ENCODE measurements at regions not wholly inside any gene's neighbourhood (a gene's known extent, or its start where the extent isn't known, plus 50 kb on each side); places are given as distances from the start of the nearest gene placed in this dataset.
"Not testable (repeated sequence)": the region's sequence is repeated elsewhere in the genome, so short reads cannot be mapped to it uniquely, and the experiment has no call there.

DNA sequence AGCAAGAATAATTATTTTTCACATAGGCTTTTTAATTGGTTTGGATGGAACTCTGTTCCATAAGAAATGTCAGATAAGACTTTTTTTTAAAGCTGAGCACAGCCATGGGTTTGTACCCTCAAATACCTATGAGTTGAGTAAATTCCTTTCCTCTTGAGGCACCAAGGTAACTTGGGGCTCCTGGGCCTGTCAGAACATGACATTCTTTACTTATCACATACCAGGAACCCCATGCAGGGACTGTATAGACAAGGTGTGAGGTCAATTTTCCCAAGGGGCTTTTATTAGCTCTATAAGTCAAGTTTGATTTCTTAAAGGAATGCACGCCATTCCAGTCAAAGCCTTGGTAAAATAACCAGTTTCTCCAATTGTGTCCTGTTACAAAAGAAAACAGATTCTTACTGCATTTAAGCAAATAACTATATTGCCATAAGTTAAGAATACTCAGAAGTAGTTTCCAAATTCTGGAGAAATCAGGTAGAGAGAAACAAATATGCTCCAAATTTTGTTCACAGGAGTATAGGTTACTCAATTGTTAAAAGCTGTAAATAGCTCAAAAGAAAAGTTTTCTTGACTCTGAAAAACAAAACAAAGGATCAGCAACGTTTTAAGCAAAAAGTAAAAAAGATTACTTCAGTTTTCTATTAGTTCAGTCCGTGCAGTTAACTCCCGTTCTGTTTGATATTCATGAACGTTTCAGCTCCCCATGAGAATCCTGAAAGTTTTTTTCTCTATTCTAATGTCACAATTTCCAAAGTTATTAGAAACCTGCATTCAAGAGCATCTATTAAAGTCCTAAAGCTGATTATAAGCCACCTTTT lies 167.5 kb upstream of the NAMPT start:
- no peak for DNase-seq (ENCODE audit: low read depth in 2 of 2, low spot score in 1 of 2)

DNA sequence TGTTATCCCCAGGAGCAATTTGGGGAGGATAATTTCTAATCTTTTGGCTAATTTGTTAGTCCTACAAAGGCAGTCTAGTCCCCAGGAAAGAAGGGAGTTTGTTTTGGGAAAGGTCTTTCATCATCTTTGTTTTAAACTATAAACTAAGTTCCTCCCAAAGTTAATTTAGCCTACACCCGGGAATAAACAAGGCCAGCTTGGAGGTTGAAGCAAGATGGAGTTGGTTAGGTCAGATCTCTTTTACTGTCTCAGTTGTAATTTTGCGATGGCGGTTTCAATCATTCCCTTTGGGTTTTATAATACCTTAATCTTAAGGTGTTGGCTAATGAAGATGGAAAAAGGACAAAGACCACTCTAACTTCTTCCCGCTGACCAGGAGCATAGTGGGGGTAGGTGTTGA lies 166.4 kb upstream of the NAMPT start:
- no peak for DNase-seq (ENCODE audit: low read depth in 2 of 2, low spot score in 1 of 2)

GRCh38 chr7:106450716-106451115 lies 165.9 kb upstream of the NAMPT start:
- no peak for DNase-seq (ENCODE audit: low read depth in 2 of 2, low spot score in 1 of 2)

DNA sequence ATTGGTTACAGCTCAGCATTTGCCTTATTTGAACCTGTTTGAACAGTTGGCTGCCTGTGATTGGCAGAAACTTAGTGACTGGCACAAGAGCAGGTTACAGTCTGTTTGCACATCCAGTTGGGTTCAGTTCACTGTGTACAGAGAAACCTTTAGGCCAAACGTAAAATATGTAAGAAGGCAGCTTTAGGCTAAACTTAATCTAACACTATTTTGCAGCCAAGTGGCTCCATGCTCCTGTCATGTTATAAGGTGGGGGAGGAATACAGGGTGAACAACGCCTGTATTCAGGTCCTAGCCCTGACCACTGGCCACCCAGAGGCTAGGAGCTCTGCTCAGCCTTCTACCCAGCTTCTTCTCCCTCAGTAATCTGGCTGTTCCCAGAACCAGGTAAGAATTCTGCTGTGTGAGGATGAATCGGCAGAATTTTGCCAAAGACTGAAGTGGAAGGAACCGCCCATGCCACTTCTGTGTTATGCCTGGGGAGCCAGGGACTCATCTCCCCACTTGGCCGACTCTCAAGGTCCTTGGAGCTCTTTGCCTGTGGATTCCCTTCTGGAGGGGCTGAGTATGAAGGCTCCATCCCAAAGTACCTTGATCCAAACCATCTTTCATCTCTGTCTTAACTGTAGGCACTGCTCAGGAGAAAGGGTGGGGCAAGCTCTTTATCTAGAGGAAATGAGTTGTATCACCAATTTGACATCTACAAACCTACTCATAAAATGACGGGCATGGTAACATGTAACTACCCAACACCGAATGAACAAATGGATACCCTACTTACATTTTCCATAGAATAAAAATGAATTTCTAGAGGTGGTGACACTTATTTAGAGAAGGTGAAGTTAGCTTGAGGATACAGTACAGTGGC lies 164.4 kb upstream of the NAMPT start:
- no peak for DNase-seq (ENCODE audit: low read depth in 2 of 2, low spot score in 1 of 2)

- no peak for DNase-seq (ENCODE audit: low read depth in 2 of 2, low spot score in 1 of 2)
These were observed 163.7 kb upstream of the NAMPT start for GRCh38 chr7:106448346-106448991.

DNA sequence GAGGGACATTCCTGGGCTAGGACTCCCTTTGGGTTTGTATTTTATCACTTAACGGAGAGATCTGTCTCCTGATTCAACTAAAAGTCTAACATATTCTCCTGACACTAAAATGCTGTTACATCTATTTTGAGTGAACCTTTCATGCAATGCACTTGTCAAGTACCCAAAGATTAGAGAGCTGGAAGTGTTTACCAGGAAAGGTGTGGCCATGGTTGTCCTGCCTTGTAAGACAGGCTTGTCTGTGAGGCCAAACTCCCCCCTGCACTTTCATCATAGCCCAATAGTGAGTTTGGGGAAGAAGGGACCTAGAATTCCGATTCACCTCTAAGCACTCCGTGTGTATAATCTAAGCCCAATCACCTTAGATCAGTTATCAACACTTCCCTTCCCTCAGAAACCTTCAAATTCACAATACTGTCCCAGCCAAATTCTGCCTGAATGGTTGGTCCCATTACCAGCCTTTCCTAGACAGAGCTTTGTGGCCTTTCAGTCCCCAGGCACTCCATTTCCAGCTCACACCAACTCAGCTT lies 162.6 kb upstream of the NAMPT start:
- DNase-seq (ENCODE audit: low read depth in 2 of 2, low spot score in 1 of 2), result no peak

DNA sequence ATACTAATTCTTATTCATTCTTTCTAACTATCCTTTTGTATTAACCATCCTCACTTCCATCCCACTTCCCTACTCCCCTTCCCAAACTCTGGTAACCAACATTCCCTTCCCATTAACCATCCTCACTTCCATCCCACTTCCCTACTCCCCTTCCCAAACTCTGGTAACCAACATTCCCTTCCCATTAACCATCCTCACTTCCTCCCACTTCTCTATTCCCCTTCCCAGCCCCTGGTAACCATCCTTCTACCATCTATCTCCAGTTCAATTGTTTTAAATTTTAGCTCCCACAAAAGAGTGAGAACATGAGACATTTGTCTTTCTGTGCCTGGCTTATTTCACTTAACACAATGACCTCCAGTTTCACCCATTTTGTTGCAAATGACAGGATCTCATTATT lies 160.6 kb upstream of the NAMPT start:
- not testable (repeated sequence) for DNase-seq (ENCODE audit: low read depth in 2 of 2, low spot score in 1 of 2)

DNA sequence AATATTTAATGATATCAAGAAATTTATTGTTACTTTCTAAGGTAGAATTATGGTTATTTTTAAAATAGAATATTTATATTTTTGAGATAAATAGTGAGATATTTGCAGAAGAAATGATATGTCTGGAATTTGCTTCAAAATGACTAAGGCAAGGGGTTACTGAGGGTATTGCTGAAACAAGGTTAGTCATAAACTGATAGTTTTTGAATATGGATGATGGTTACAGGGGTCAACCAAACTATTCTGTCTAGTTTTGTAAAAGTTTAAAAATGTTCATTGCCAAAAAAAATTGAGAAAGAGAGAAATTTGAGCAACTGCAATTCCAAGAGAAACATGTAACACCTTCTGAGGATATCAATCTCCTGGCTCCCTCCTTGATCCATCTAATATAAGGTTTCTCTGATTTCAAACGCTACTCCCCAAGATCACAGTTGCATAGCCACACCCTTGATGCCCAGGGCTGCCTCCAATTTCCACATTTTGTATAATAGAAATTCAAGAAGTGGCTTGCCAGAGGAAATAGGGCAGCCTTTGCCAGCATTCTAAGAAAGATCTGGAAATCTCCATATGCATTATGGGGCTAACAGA lies 159.4 kb upstream of the NAMPT start:
- DNase-seq (ENCODE audit: low read depth in 2 of 2, low spot score in 1 of 2), result no peak

DNA sequence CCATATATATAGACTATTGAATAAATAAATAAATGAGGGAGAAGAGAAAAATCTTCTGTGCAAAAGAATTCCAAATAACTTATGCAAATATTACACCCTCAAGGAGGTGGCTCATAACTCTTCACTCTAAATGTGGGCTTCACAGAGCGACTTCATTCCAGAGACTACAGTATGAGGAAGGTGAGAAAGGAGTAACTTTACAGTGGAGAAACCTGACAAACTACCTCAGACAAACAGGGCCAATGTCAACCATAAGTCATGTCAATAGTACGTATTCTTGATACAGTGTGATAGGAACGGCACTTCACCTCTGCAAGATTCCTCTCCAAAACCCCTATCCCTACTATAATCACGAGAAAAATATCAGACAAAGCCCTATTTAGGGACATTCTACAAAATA lies 158.4 kb upstream of the NAMPT start:
- no peak for DNase-seq (ENCODE audit: low read depth in 2 of 2, low spot score in 1 of 2)

- DNase-seq (ENCODE audit: low read depth in 2 of 2, low spot score in 1 of 2), result no peak
These were observed 157.7 kb upstream of the NAMPT start for GRCh38 chr7:106442476-106442875.

DNA sequence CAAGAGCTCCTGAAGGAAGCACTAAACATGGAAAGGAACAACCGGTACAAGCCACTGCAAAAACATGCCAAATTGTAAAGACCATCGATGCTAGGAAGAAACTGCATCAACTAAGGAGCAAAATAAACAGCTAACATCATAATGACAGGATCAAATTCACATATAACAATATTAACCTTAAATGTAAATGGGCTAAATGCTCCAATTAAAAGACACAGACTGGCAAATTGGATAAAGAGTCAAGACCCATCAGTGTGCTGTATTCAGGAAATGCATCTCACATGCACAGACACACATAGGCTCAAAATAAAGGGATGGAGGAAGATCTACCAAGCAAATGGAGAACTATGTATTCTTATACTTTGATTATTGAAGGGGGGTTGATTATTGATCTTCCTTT lies 156.6 kb upstream of the NAMPT start:
- DNase-seq (ENCODE audit: low read depth in 2 of 2, low spot score in 1 of 2), result not testable (repeated sequence)

GRCh38 chr7:106436933-106437332 lies 152.2 kb upstream of the NAMPT start:
- DNase-seq (ENCODE audit: low read depth in 2 of 2, low spot score in 1 of 2), result not testable (repeated sequence)

DNA sequence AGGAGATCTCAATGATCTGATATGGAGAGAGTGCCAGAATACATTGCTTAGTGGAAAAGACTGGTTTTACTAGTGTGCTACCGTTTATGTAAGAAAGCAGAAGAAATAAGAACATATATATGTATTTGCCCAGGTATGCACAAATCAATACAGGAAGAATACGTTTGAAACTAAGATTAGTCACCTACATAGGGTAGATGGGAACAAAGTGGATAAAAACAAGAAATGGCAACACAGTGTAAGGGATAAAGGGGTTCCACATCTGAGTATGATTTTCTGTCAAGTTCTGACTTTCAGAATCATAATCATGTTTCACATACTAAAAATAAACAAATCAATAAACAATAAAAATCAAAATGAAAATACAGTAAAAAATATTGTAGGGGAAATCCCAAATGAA lies 148.6 kb upstream of the NAMPT start:
- DNase-seq (ENCODE audit: low read depth in 2 of 2, low spot score in 1 of 2), result no peak

DNA sequence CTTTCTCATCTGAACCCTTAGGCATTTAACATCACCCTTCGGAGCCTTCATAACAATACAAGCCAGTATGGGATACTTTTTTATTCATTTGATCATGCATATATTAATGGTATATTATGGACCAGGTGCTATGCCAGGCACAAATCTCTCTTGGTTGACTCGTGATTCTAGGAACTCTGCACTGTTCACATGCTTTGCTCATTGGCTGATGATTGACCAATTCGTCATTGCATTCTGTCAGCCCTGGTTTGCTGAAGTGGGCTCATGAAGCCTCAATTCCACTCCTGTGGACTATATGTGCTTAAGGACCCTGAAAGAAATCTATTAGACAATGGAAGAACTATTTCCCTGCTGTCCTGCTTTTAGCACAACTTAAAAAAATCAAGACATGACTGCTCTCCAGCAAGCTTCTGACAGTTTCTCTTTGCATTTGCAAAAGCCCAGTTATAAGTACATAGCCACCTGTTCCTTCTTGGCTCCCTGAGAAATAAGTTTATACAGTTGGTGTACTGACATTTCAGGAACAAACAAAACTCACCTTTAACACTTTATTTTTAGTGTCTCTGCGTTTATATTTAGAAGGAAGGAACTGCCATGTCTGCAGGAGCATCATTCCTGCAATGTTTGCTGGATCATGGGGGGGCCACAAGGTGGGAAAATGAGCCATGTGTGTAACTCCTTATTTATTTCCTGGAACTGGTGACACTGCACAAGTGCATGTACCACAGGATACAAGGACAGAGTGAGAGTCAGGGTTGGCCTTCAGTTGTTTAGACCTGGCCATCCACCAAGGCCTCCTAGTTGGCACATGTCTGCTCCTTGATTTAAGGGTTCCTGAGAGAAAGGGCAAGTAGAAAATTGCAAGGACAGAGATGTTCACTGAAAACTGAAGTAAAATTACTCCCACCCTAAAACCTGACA lies 146.0 kb upstream of the NAMPT start:
- no peak for DNase-seq (ENCODE audit: low read depth in 2 of 2, low spot score in 1 of 2)

DNA sequence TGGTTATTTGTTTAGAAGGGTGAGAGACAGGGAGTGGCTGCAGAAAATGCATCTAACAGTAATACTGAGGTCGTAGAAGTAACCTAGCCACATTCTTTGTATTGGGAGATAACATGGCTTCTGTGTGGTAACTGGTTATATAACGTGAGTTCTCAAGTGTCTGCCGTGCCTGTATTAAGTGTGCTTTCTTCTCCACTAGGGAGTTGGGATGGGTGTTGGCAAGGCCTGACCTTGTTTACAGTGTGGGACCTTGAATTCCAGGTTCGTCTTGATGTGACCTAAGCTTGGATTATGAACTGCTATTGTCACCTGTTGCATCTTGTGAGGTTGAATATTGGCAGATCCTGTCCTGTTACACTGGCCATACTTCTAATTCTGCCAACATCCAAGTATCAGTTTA lies 145.3 kb upstream of the NAMPT start:
- DNase-seq (ENCODE audit: low read depth in 2 of 2, low spot score in 1 of 2), result no peak

- DNase-seq (ENCODE audit: low read depth in 2 of 2, low spot score in 1 of 2), result no peak
These were observed 142.0 kb upstream of the NAMPT start for GRCh38 chr7:106426803-106427202.

DNA sequence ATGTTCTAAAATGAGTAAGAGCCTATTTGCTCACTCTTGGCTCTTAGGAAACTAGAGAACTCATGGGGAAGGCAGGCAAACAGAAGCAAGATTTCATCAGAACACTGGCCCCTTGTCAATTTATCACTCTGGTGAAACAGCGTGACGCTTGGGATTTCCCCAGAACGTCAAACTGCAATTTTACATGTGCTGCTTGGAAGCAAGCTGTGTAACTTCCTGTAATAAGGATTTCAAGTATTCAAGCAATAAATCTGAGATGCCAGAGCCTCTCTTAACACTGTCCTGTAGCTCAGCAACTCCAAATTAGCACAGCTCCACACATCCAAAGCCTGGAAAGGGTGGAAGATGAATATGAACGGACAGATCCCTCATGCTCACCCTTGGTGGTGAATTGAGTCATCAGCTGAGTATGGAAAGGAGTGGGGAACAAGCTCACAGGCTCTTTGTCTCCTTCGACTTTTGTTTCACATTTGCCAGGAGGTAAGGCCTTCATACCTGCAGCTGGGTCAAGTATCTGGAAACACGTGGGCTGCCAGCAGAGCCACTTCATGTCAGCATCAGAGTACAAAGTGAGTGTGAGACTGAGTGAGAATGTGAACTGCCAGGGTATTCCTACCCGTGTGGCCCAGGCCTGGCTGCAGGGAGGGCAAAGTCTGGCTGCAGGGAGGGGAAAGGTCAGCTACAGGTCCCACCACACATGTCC lies 140.4 kb upstream of the NAMPT start:
- no peak for DNase-seq (ENCODE audit: low read depth in 2 of 2, low spot score in 1 of 2)

DNA sequence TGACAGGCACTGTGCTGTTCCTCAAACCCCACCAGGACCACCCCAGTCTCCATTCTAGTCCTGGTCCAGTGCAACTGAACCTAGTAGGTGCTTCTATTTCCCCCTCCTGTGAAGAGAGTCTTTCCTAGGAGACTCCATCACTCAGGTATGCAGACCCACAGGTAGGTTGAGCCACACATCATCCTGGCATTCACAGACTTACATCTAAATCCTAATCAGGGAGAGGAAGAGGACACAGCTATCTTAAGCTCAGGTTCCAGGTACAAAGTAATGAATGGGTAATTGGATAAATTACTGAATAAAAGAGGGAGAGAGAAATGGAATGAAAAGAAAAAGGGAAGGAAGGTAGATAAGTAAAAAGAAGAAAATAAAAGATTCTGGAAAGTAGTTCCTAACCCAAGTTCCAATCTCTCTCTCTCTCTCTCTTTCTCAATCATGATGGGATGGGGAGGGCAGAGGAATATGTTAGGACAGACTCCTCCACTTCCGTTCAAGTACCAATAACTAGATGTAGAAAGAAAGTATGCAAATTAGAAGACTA lies 139.8 kb upstream of the NAMPT start:
- no peak for DNase-seq (ENCODE audit: low read depth in 2 of 2, low spot score in 1 of 2)

DNA sequence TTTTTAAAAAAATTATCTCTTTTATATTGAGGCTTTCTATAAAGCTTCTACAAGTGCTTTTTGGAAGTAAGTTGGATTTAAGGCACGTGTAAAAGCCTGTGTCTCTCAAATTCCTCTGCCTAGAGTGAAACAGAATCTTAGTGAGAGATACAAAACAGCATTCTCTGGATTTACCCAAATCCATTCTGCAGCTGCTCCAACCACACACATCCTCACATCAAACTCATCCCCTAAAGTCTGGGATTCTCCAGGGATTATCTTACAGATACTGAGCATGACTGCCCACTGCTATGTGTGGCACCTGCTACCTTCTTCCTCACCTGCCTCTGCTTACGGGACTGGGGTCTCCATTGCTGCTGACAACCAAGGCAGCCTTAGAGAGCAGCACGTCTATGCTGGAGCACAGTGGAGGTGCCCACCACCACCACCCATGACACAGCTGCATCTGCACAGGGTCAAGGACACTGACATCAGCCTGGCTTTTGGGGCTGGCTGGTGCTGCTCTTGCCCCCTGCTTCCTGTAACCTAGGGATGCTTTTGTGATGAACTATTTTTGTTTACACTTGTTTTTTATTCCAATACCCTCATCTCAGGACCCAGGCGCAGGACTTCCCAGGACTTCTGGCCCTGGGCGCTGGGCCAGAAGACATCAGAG lies 139.2 kb upstream of the NAMPT start:
- no peak for DNase-seq (ENCODE audit: low read depth in 2 of 2, low spot score in 1 of 2)

All from stimulated activated CD8-positive, alpha-beta memory T cell treated with anti-CD3 and anti-CD28 coated beads, Interleukin-4, amount 100 ng/mL, for 1 hour (primary cell).